Stomach (tissue), 8 donors: ENCODE measurements at regions not wholly inside any gene's neighbourhood (a gene's known extent, or its start where the extent isn't known, plus 50 kb on each side); places are given as distances from the start of the nearest gene placed in this dataset.
"Not testable (repeated sequence)": the region's sequence is repeated elsewhere in the genome, so short reads cannot be mapped to it uniquely, and the experiment has no call there.

ENCODE experiments used
- DNase-seq, 2 donors: peaks; one replicate each; pipeline versions ENCODE4 v3.0.0 to v3.0.0-alpha.2; 2013 to 2019
- H3K27ac ChIP-seq, 5 donors: fragments of 200-600 bp in 4 of 5; sonication (generic) in 4 of 5; one replicate each; pipeline ENCODE4 v1.5.1; 2013 to 2019; ENCODE audit warnings: mild to moderate bottlenecking in 1 of 5, moderate library complexity in 1 of 5
- H3K27me3 ChIP-seq, 3 donors: fragments of 200-600 bp; sonication (generic); one replicate each; pipeline ENCODE4 v1.5.1; 2017 to 2019; ENCODE audit warnings: mixed run types in 1 of 3
- H3K36me3 ChIP-seq, 4 donors: fragments of 200-600 bp; sonication (generic); 1 replicate in 3 of 4; 2 replicates in 1 of 4; pipeline ENCODE4 v1.5.1; 2016 to 2019
- H3K4me1 ChIP-seq, 4 donors: fragments of 200-600 bp; sonication (generic); one replicate each; pipeline ENCODE4 v1.5.1; 2016 to 2019
- H3K4me3 ChIP-seq, 4 donors: fragments of 200-600 bp; sonication (generic) in 3 of 4; one replicate each; pipeline ENCODE4 v1.5.1; 2016 to 2019; ENCODE audit warnings: mild to moderate bottlenecking in 1 of 4
- H3K9me3 ChIP-seq, 4 donors: fragments of 200-600 bp; sonication (generic); one replicate each; pipeline ENCODE4 v1.5.1; 2016 to 2019
- EP300 ChIP-seq: sonication (generic); formaldehyde crosslinking; IDR thresholded peaks from one replicate; pipeline ENCODE4 v1.6.1; 2017; ENCODE audit warnings: antibody characterized with exemption
- POLR2A ChIP-seq, 4 donors: fragments of 450-650 bp; IDR thresholded peaks; one replicate each; pipeline ENCODE4 v1.6.1; 2016; ENCODE audit warnings: antibody characterized with exemption in 4 of 4, control low read depth in 2 of 4, mild to moderate bottlenecking in 1 of 4, moderate library complexity in 1 of 4
- POLR2AphosphoS5 ChIP-seq, 3 donors: sonication (generic); formaldehyde crosslinking; IDR thresholded peaks; one replicate each; pipeline ENCODE4 v1.6.1; 2016; ENCODE audit warnings: antibody characterized with exemption in 3 of 3
- WGBS, 5 donors: extraction: QIAGEN DNeasy Blood & Tissue Kit in 3 of 5; methylation state at CpG; one replicate each; pipeline versions ENCODE4 v1.1.5 to v1.1.7; 2013 to 2018; 5-methylcytosine and 5-hydroxymethylcytosine counted together
- intact Hi-C: fragments of 100-400 bp; cut with DNase I; formaldehyde crosslinking; loops from one replicate; pipeline ENCODE4 v1.15.1; 2023; ENCODE audit warnings: low total_unique reads
- TF ChIP-seq, protein P1 (sequence below), 7 experiments: fragments of 450-650 bp in 4 of 7; fragments of 200-600 bp in 3 of 7; sonication (generic) in 3 of 7; IDR thresholded peaks; one replicate each; pipeline ENCODE4 v1.5.1; 2016 to 2019; ENCODE audit warnings: antibody characterized with exemption in 7 of 7, control low read depth in 2 of 7, mild to moderate bottlenecking in 1 of 7
- donor health status: healthy with polysubstance abuse.
- donor health status: Bipolar disorder and iron deficiency.
- donor health status: healthy.

DNA sequence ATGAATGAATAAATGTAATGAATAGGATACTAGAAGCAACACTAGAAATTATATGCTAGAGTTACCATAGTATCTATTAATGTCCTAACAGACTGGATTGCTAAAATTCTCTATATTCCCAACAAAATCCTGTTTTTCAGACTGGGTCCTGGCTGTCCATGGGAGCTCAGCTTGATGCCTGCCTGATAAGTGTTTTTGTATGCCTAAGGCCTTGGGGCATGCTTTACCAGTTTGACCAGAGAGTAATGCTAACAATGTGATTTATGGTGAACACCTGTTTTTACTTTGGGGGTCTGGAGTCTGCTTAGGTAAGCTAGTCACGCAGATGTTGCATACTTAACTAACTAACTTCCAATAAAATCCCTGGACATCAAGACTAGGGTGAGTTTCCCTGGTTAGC is 318.8 kb upstream of the DEPDC1 start:
- Histone ChIP-seq H3K4me1 (no peaks in the 10 kb centered on the region), H3K4me3 (no peak overlapping the region), H3K27ac (no peak overlapping the region), H3K36me3 (no peaks in the 10 kb centered on the region), H3K27me3 (no peaks in the 10 kb centered on the region), H3K9me3 (no peaks in the 10 kb centered on the region)
- no peak for DNase-seq
- no peak for TF ChIP-seq POLR2A (IDR thresholded peaks at IDR 0.05)
- TF ChIP-seq, protein P1, sequence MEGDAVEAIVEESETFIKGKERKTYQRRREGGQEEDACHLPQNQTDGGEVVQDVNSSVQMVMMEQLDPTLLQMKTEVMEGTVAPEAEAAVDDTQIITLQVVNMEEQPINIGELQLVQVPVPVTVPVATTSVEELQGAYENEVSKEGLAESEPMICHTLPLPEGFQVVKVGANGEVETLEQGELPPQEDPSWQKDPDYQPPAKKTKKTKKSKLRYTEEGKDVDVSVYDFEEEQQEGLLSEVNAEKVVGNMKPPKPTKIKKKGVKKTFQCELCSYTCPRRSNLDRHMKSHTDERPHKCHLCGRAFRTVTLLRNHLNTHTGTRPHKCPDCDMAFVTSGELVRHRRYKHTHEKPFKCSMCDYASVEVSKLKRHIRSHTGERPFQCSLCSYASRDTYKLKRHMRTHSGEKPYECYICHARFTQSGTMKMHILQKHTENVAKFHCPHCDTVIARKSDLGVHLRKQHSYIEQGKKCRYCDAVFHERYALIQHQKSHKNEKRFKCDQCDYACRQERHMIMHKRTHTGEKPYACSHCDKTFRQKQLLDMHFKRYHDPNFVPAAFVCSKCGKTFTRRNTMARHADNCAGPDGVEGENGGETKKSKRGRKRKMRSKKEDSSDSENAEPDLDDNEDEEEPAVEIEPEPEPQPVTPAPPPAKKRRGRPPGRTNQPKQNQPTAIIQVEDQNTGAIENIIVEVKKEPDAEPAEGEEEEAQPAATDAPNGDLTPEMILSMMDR (IDR thresholded peaks at IDR 0.05), result no peak
- no peak for TF ChIP-seq EP300
- no peak for TF ChIP-seq POLR2AphosphoS5 (IDR thresholded peaks at IDR 0.05)
- intact Hi-C loops, result no loop called here
- 57 to 73% (median 70%) methylated on average over 1 of the region's 1 CpG for WGBS, 5 donors

DNA sequence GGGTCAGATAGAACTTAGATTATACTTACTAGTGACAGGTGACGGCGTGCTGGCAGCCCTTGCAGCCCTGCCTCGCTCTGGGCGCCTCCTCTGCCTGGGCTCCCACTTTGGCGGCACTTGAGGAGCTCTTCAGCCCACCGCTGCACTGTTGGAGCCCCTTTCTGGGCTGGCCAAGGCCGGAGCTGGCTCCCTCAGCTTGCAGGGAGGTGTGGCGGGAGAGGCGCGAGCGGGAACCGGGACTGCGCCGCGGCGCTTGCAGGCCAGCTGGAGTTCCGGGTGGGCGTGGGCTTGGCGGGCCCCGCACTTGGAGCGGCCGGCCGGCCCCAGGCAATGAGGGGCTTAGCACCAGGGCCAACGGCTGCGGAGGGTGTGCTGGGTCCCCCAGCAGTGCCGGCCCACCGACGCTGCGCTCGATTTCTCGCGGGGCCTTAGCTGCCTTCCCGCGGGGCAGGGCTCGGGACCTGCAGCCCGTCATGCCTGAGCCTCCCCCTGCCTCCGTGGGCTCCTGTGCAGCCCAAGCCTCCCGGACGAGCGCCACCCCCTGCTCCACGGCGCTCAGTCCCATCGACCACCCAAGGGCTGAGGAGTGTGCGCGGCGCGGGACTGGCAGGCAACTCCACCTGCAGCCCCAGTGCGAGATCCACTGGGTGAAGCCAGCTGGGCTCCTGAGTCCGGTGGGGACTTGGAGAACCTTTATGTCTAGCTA is 320.8 kb upstream of the DEPDC1 start:
- H3K27me3 ChIP-seq, DNase-seq, intact Hi-C loops, H3K4me1 ChIP-seq, H3K27ac ChIP-seq, H3K36me3 ChIP-seq, H3K4me3 ChIP-seq, H3K9me3 ChIP-seq: not testable (repeated sequence)
- WGBS, 5 donors, result 91 to 98% (median 95%) methylated on average over 35 to 49 of the region's 49 CpGs

DNA sequence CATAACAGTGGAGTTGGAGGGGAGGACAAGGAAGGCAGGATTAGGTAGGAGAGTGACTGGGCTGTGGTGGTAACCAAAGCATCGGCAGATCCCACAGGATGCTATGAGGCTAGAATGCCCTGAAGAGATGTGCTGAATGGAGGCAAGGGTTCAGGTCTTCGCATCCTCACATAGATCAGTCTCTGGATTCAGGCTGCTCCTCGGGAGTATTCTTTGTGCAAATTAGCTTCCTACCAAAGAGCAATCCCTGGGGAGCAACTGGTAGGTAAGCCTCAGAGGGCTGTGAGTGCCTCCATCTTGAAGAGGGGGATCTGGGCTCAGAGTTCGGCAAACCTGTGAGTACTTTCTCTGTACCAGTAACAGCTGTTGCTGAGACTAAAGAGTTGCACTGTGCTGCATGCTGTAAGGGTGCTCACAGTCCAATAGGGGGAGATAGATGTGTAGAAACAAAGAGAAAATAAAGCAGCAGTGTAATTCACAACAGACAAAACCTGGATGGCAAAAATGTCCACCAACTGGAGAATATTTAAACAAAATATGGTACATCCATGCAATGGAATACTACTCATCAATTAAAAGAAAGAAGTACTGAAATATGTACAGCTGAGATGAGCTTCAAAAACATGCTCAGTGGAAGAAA is 322.4 kb upstream of the DEPDC1 start:
- H3K27ac ChIP-seq, result no peak overlapping the region
- no peaks in the 10 kb centered on the region for H3K9me3 ChIP-seq
- 80 to 86% (median 83%) methylated on average over 4 of the region's 4 CpGs for WGBS, 5 donors
- no peaks in the 10 kb centered on the region for H3K4me1 ChIP-seq
- H3K27me3 ChIP-seq, result no peaks in the 10 kb centered on the region
- no peak for DNase-seq
- intact Hi-C loops, result no loop called here
- no peaks in the 10 kb centered on the region for H3K36me3 ChIP-seq
- TF ChIP-seq POLR2AphosphoS5 (IDR thresholded peaks at IDR 0.05), result no peak
- TF ChIP-seq, protein P1 (IDR thresholded peaks at IDR 0.05), result peak in 2 of 7 experiments; percentile 19 to 21
- TF ChIP-seq POLR2A (IDR thresholded peaks at IDR 0.05), result no peak
- no peak for TF ChIP-seq EP300
- no peak overlapping the region for H3K4me3 ChIP-seq

DNA sequence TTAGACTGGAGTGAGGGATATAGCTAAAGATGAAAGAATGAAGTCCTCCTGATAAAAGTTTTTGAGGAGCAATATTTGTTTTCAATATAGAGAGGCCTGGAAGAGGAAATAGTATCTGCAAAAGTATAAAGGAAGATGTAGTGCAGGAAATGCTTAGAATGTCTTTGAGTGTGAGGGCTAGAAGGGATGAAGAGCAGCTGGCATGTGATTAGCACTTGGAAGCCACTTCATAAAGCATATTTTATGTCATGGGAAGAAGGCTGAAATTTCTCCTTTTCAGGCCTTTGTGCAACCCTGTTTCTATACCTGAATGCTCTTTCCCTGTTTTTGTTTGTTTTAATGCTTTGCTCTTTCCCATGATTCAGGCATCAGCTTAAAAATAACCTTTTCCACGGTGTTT is 323.3 kb upstream of the DEPDC1 start:
- 19 to 41% (median 33%) methylated on average over 1 of the region's 1 CpG for WGBS, 5 donors
- intact Hi-C loops, result no loop called here
- Histone ChIP-seq H3K27me3 (no peaks in the 10 kb centered on the region), H3K9me3 (no peaks in the 10 kb centered on the region), H3K27ac (no peak overlapping the region), H3K36me3 (no peaks in the 10 kb centered on the region), H3K4me3 (no peak overlapping the region), H3K4me1 (no peaks in the 10 kb centered on the region)
- no peak for TF ChIP-seq EP300
- TF ChIP-seq POLR2A (IDR thresholded peaks at IDR 0.05), result no peak
- no peak for TF ChIP-seq POLR2AphosphoS5 (IDR thresholded peaks at IDR 0.05)
- TF ChIP-seq, protein P1 (IDR thresholded peaks at IDR 0.05), result no peak
- DNase-seq, result no peak

DNA sequence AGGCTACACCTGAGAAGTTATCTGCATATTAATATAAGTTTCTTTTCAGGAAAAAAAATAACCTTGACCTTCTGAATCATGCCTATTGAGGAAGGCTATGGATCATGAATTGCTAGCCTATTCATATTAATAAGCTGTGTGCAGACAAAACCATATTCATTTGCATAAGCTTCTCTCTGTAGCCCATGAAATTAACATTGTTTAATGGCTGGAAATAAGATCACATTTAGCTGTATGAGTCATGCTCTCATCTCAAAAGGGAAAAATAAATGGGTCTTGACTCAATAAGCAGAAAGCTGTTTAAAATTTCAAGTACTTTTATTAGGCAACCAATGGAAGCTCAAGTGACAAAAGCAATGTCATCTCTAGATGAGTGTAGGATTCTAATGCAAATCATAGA is 330.0 kb upstream of the DEPDC1 start:
- Histone ChIP-seq H3K9me3 (peaks cover 0 to 18% (median 15%) of the 10 kb centered on the region in 4 donors), H3K27me3 (no peaks in the 10 kb centered on the region), H3K36me3 (no peaks in the 10 kb centered on the region), H3K4me3 (no peak overlapping the region), H3K27ac (no peak overlapping the region), H3K4me1 (no peaks in the 10 kb centered on the region)
- intact Hi-C loops, result no loop called here
- no peak for TF ChIP-seq EP300
- no peak for TF ChIP-seq POLR2AphosphoS5 (IDR thresholded peaks at IDR 0.05)
- TF ChIP-seq, protein P1 (IDR thresholded peaks at IDR 0.05), result no peak
- no peak for TF ChIP-seq POLR2A (IDR thresholded peaks at IDR 0.05)
- no peak for DNase-seq
